ENCODE measurements at regions not wholly inside any gene's neighbourhood (a gene's known extent, or its start where the extent isn't known, plus 50 kb on each side); places are given as distances from the start of the nearest gene placed in this dataset.

GRCh38 chr2:42886921-42887320 is 94.5 kb upstream of the HAAO start:
- DNase-seq: no peak

- no peak for DNase-seq
Measured at GRCh38 chr2:42882756-42883155, 90.4 kb upstream of the HAAO start.

- DNase-seq: no peak
Measured at GRCh38 chr2:42881732-42882131, 89.3 kb upstream of the HAAO start.

GRCh38 chr2:42880738-42881690 is 88.6 kb upstream of the HAAO start:
- no peak for DNase-seq

GRCh38 chr2:42879913-42880737 is 87.7 kb upstream of the HAAO start:
- DNase-seq: no peak

GRCh38 chr2:42879121-42879705 is 86.8 kb upstream of the HAAO start:
- DNase-seq: no peak

- DNase-seq: peak; percentile 21
Measured at GRCh38 chr2:42878581-42878980, 86.2 kb upstream of the HAAO start.

GRCh38 chr2:42877936-42878335 is 85.6 kb upstream of the HAAO start:
- no peak for DNase-seq

- no peak for DNase-seq
Measured at GRCh38 chr2:42877511-42877910, 85.1 kb upstream of the HAAO start.

- no peak for DNase-seq
Measured at GRCh38 chr2:42876326-42876751, 84.0 kb upstream of the HAAO start.

- no peak for DNase-seq
Measured at GRCh38 chr2:42875880-42876279, 83.5 kb upstream of the HAAO start.

GRCh38 chr2:42874949-42875801 is 82.8 kb upstream of the HAAO start:
- no peak for DNase-seq

- no peak for DNase-seq
Measured at GRCh38 chr2:42872721-42873120, 80.3 kb upstream of the HAAO start.

- no peak for DNase-seq
Measured at GRCh38 chr2:42871372-42871771, 79.0 kb upstream of the HAAO start.

GRCh38 chr2:42868874-42869273 is 76.5 kb upstream of the HAAO start:
- DNase-seq: no peak

- DNase-seq: no peak
Measured at GRCh38 chr2:42868096-42868495, 75.7 kb upstream of the HAAO start.

- DNase-seq: no peak
Measured at GRCh38 chr2:42867093-42868065, 75.0 kb upstream of the HAAO start.

GRCh38 chr2:42865884-42866881 is 73.8 kb upstream of the HAAO start:
- DNase-seq: no peak

- no peak for DNase-seq
Measured at GRCh38 chr2:42864641-42865280, 72.4 kb upstream of the HAAO start.
